IMR-90 (cell line): ENCODE measurements at regions not wholly inside any gene's neighbourhood (a gene's known extent, or its start where the extent isn't known, plus 50 kb on each side); places are given as distances from the start of the nearest gene placed in this dataset.

ENCODE experiments used
- POLR2A ChIP-seq: IDR thresholded peaks from 2 replicates; pipeline ENCODE4 v1.6.1; 2012; ENCODE audit warnings: mild to moderate bottlenecking, low read depth, low read length
- RCOR1 ChIP-seq: IDR thresholded peaks from 2 replicates; pipeline ENCODE4 v1.6.1; 2012; ENCODE audit warnings: mild to moderate bottlenecking, low read length, improper control_type of control experiment; ENCODE audit not compliant: insufficient replicate concordance
- TF ChIP-seq, protein P1 (sequence below): conservative IDR thresholded peaks from 2 replicates; pipeline ENCODE4 v1.5.1; 2012; ENCODE audit warnings: mild to moderate bottlenecking, low read depth, low read length, improper control_type of control experiment
- TF ChIP-seq, protein P2 (sequence below): fragments of 150-350 bp; IDR thresholded peaks from 2 replicates; pipeline ENCODE4 v1.6.1; 2016; ENCODE audit warnings: low read depth, mild to moderate bottlenecking, low read length, moderate library complexity, borderline replicate concordance

DNA sequence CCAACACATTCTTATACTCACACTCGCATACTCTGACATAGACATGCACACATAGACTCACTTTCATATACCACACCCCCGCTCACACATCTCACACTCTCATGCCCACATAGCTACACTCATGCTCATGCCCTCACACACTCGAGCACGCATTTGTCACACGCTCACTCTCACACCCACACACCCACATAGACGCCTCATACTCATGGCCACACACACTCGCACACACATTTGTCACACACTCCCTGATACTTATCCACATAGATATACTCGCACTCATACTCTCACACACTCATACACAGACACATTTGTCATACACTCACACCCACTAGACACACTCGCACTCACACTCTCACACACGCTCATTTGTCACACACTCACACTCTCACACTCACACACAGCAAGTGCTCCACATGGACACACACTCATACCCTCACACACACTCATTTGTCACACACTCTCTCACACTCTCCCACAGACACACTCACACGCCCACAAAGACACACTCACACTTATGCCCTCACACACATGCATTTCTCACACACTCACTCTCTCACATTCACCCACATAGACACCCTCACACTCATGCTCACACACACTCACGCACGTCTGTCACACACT lies 50.9 kb downstream of the TNP1 start:
- no peak for TF ChIP-seq POLR2A
- TF ChIP-seq, protein P1, sequence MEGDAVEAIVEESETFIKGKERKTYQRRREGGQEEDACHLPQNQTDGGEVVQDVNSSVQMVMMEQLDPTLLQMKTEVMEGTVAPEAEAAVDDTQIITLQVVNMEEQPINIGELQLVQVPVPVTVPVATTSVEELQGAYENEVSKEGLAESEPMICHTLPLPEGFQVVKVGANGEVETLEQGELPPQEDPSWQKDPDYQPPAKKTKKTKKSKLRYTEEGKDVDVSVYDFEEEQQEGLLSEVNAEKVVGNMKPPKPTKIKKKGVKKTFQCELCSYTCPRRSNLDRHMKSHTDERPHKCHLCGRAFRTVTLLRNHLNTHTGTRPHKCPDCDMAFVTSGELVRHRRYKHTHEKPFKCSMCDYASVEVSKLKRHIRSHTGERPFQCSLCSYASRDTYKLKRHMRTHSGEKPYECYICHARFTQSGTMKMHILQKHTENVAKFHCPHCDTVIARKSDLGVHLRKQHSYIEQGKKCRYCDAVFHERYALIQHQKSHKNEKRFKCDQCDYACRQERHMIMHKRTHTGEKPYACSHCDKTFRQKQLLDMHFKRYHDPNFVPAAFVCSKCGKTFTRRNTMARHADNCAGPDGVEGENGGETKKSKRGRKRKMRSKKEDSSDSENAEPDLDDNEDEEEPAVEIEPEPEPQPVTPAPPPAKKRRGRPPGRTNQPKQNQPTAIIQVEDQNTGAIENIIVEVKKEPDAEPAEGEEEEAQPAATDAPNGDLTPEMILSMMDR: no peak
- no peak for TF ChIP-seq RCOR1
- TF ChIP-seq, protein P2, sequence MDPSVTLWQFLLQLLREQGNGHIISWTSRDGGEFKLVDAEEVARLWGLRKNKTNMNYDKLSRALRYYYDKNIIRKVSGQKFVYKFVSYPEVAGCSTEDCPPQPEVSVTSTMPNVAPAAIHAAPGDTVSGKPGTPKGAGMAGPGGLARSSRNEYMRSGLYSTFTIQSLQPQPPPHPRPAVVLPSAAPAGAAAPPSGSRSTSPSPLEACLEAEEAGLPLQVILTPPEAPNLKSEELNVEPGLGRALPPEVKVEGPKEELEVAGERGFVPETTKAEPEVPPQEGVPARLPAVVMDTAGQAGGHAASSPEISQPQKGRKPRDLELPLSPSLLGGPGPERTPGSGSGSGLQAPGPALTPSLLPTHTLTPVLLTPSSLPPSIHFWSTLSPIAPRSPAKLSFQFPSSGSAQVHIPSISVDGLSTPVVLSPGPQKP: no peak
